ENCODE measurements at regions not wholly inside any gene's neighbourhood (a gene's known extent, or its start where the extent isn't known, plus 50 kb on each side); places are given as distances from the start of the nearest gene placed in this dataset.

- TF ChIP-seq CTCF (IDR thresholded peaks at IDR 0.05) = no peak
- no peak for TF ChIP-seq EP300 (IDR thresholded peaks at IDR 0.05; ENCODE audit: low read depth)
- TF ChIP-seq POLR2AphosphoS5 (IDR thresholded peaks at IDR 0.05) = no peak
Measured at GRCh38 chr5:167837127-167837526, 454.3 kb upstream of the WWC1 start.

All from transverse colon (tissue), 4 donors.